Neural cell (in vitro differentiated cells): ENCODE measurements at regions not wholly inside any gene's neighbourhood (a gene's known extent, or its start where the extent isn't known, plus 50 kb on each side); places are given as distances from the start of the nearest gene placed in this dataset.

Experiments
- H2AFZ ChIP-seq: fragments of 200-600, 300-800 bp; sonication (generic), shearing (Covaris generic); 2 replicates; pipeline ENCODE4 v1.6.0; 2014; ENCODE audit warnings: low read depth, mild to moderate bottlenecking, antibody characterized with exemption, low read length, moderate library complexity
- H3F3A ChIP-seq: fragments of 200-600 bp; shearing (Covaris generic); 2 replicates; pipeline ENCODE4 v1.6.1; 2016; ENCODE audit warnings: mild to moderate bottlenecking, moderate library complexity, mixed read lengths, antibody characterized with exemption, low read length; ENCODE audit not compliant: insufficient read depth, poor library complexity, severe bottlenecking
- H3K27ac ChIP-seq: fragments of 200-600, 300-800 bp; sonication (generic), shearing (Covaris generic); 2 replicates; pipeline ENCODE4 v1.5.1; 2014; ENCODE audit warnings: mild to moderate bottlenecking, low read length, moderate library complexity
- H3K27me3 ChIP-seq: fragments of 300-800, 200-600 bp; sonication (generic), shearing (Covaris generic); 2 replicates; pipeline ENCODE4 v1.6.0; 2014; ENCODE audit warnings: mild to moderate bottlenecking, low read depth, low read length, moderate library complexity; ENCODE audit not compliant: insufficient read depth
- H3K36me3 ChIP-seq: fragments of 300-800, 200-600 bp; sonication (generic), shearing (Covaris generic); 2 replicates; pipeline ENCODE4 v1.5.1; 2014; ENCODE audit warnings: mild to moderate bottlenecking, antibody characterized with exemption, low read length, moderate library complexity; ENCODE audit not compliant: insufficient read depth
- H3K4me2 ChIP-seq: fragments of 300-800, 200-600 bp; sonication (generic), shearing (Covaris generic); 2 replicates; pipeline ENCODE4 v1.6.0; 2014; ENCODE audit warnings: mild to moderate bottlenecking, low read length
- H3K4me3 ChIP-seq: fragments of 300-800, 200-600 bp; sonication (generic), shearing (Covaris generic); 2 replicates; pipeline ENCODE4 v1.5.1; 2014; ENCODE audit warnings: mild to moderate bottlenecking, low read length, moderate library complexity
- H3K79me2 ChIP-seq: fragments of 200-600 bp; shearing (Covaris generic); replicated peaks from 2 replicates; pipeline ENCODE4 v1.6.0; 2014; ENCODE audit warnings: mild to moderate bottlenecking, low read length, moderate library complexity; ENCODE audit not compliant: insufficient read depth
- H3K9ac ChIP-seq: fragments of 300-800, 200-600 bp; sonication (generic), shearing (Covaris generic); 2 replicates; pipeline ENCODE4 v1.6.1; 2016; ENCODE audit warnings: mild to moderate bottlenecking, low read length, mixed read lengths
- H3K9me2 ChIP-seq: fragments of 200-600 bp; shearing (Covaris generic); 2 replicates; pipeline ENCODE4 v1.6.1; 2016; ENCODE audit warnings: mild to moderate bottlenecking, low read length, mixed read lengths; ENCODE audit not compliant: insufficient read depth
- H3K9me3 ChIP-seq: fragments of 200-600, 300-800 bp; sonication (generic), shearing (Covaris generic); 2 replicates; pipeline ENCODE4 v1.6.1; 2016; ENCODE audit warnings: mild to moderate bottlenecking, mixed run types, low read length, moderate library complexity, mixed read lengths
- H4K20me1 ChIP-seq: fragments of 200-600 bp; shearing (Covaris generic); 2 replicates; pipeline ENCODE4 v1.6.1; 2016; ENCODE audit warnings: mild to moderate bottlenecking, mixed run types; ENCODE audit not compliant: insufficient read depth
- CTCF ChIP-seq: fragments of 450-650 bp; IDR thresholded peaks from 2 replicates; pipeline ENCODE4 v1.5.1; 2014; ENCODE audit warnings: antibody characterized with exemption, mild to moderate bottlenecking, moderate library complexity; ENCODE audit not compliant: poor library complexity, severe bottlenecking
- EP300 ChIP-seq: fragments of 450-650 bp; conservative IDR thresholded peaks from 2 replicates; pipeline ENCODE4 v1.6.1; 2014; ENCODE audit warnings: antibody characterized with exemption, mild to moderate bottlenecking, moderate library complexity; ENCODE audit not compliant: poor library complexity, severe bottlenecking
- EZH2 ChIP-seq: fragments of 200-600, 300-800 bp; shearing (Covaris generic), sonication (generic); IDR thresholded peaks from 2 replicates; pipeline ENCODE4 v1.6.1; 2014; ENCODE audit warnings: antibody characterized with exemption, low read length, borderline replicate concordance, mild to moderate bottlenecking; ENCODE audit not compliant: insufficient read depth, poor library complexity, severe bottlenecking
- MXI1 ChIP-seq: fragments of 450-650 bp; conservative IDR thresholded peaks from 2 replicates; pipeline ENCODE4 v1.6.1; 2014; ENCODE audit warnings: antibody characterized with exemption, mild to moderate bottlenecking; ENCODE audit not compliant: poor library complexity, severe bottlenecking
- POLR2AphosphoS5 ChIP-seq: IDR thresholded peaks from 2 replicates; pipeline ENCODE4 v1.6.1; 2012
- RAD21 ChIP-seq: fragments of 450-650 bp; conservative IDR thresholded peaks from 2 replicates; pipeline ENCODE4 v1.6.1; 2014; ENCODE audit warnings: antibody characterized with exemption, mild to moderate bottlenecking, moderate library complexity
- SMC3 ChIP-seq: fragments of 450-650 bp; conservative IDR thresholded peaks from 2 replicates; pipeline ENCODE4 v1.6.1; 2014; ENCODE audit warnings: antibody characterized with exemption, mild to moderate bottlenecking, moderate library complexity; ENCODE audit not compliant: poor library complexity
- TAF1 ChIP-seq: IDR thresholded peaks from 2 replicates; pipeline ENCODE4 v1.6.1; 2012; ENCODE audit warnings: low read depth
- TF ChIP-seq, protein P1 (sequence below): IDR thresholded peaks from 2 replicates; pipeline ENCODE4 v1.6.1; 2012; ENCODE audit warnings: borderline replicate concordance

DNA sequence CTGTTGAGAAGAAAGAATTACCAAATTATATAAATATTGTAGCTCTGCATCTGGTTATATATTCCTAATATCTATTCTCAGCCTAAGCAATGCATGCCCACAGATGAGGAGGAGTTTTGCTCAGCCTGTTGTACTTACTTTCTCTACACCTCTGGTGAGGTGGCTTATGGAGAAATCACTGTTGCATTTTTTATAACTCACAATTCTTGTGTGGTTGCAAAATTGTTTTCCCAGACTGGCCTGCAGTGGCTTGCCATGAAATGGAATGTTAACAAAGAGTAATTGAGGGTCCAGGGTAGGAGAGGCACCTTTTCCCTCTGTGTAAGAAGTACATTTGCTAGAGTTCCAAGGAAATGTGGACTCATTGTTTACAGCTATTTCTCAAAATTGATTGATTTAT, 202.0 kb upstream of the SEMA3E start:
- Histone ChIP-seq H3K9me3 (no peaks in the 10 kb centered on the region), H3K27ac (no peak overlapping the region), H3K79me2 (no peaks in the 10 kb centered on the region), H2AFZ (no peak overlapping the region), H3K36me3 (no peaks in the 10 kb centered on the region), H3F3A (no peaks in the 10 kb centered on the region), H3K9me2 (no peaks in the 10 kb centered on the region), H3K4me3 (no peak overlapping the region), H4K20me1 (no peaks in the 10 kb centered on the region), H3K4me2 (no peak overlapping the region), H3K27me3 (no peaks in the 10 kb centered on the region), H3K9ac (no peak overlapping the region)
- TF ChIP-seq RAD21 (no peak), CTCF (no peak), TAF1 (no peak), EZH2 (no peak), POLR2AphosphoS5 (no peak), MXI1 (no peak), EP300 (no peak), SMC3 (no peak)
- TF ChIP-seq, protein P1, sequence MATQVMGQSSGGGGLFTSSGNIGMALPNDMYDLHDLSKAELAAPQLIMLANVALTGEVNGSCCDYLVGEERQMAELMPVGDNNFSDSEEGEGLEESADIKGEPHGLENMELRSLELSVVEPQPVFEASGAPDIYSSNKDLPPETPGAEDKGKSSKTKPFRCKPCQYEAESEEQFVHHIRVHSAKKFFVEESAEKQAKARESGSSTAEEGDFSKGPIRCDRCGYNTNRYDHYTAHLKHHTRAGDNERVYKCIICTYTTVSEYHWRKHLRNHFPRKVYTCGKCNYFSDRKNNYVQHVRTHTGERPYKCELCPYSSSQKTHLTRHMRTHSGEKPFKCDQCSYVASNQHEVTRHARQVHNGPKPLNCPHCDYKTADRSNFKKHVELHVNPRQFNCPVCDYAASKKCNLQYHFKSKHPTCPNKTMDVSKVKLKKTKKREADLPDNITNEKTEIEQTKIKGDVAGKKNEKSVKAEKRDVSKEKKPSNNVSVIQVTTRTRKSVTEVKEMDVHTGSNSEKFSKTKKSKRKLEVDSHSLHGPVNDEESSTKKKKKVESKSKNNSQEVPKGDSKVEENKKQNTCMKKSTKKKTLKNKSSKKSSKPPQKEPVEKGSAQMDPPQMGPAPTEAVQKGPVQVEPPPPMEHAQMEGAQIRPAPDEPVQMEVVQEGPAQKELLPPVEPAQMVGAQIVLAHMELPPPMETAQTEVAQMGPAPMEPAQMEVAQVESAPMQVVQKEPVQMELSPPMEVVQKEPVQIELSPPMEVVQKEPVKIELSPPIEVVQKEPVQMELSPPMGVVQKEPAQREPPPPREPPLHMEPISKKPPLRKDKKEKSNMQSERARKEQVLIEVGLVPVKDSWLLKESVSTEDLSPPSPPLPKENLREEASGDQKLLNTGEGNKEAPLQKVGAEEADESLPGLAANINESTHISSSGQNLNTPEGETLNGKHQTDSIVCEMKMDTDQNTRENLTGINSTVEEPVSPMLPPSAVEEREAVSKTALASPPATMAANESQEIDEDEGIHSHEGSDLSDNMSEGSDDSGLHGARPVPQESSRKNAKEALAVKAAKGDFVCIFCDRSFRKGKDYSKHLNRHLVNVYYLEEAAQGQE: no peak

DNA sequence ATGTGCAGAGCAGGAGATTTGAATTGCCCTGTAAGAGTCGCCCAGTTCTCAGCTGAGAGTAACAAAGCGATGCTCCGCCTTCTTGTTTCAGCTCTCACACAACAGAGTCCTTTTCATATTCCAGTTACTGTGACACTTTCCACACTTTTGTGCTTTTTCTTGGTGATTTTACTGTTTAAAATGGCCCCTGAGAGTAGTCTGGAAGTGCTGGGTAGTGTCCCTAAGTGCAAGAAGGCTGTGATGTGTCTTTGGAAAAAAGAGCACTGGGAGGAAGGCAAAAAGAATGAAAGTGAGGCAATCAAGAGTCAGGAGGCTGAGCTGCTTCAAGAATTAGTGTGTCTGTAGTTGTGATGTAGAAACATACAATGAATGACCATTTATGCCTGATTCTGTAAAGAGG, 201.2 kb upstream of the SEMA3E start:
- Histone ChIP-seq H3K27ac (no peak overlapping the region), H4K20me1 (no peaks in the 10 kb centered on the region), H3K4me3 (no peak overlapping the region), H3K9ac (no peak overlapping the region), H3F3A (no peaks in the 10 kb centered on the region), H3K27me3 (no peaks in the 10 kb centered on the region), H3K36me3 (no peaks in the 10 kb centered on the region), H3K9me2 (no peaks in the 10 kb centered on the region), H3K4me2 (no peak overlapping the region), H2AFZ (no peak overlapping the region), H3K79me2 (no peaks in the 10 kb centered on the region), H3K9me3 (no peaks in the 10 kb centered on the region)
- TF ChIP-seq POLR2AphosphoS5: no peak
- TF ChIP-seq EZH2: no peak
- no peak for TF ChIP-seq TAF1
- TF ChIP-seq RAD21: no peak
- TF ChIP-seq, protein P1: no peak
